ENCODE measurements at regions not wholly inside any gene's neighbourhood (a gene's known extent, or its start where the extent isn't known, plus 50 kb on each side); places are given as distances from the start of the nearest gene placed in this dataset.

GRCh38 chr16:72475688-72476087 lies 303.7 kb upstream of the PMFBP1 start:
- no peak for TF ChIP-seq EZH2 (IDR thresholded peaks at IDR 0.05; ENCODE audit: borderline replicate concordance)
- TF ChIP-seq CTCF (IDR thresholded peaks at IDR 0.05; ENCODE audit: poor library complexity): no peak
- no peak for TF ChIP-seq EZH2phosphoT487 (IDR thresholded peaks at IDR 0.05; ENCODE audit: low read depth, severe bottlenecking, unreplicated experiment)
- Histone ChIP-seq H3K4me3 (no peak overlapping the region), H3K4me2 (no peak overlapping the region), H3K9me2 (replicated peaks; ENCODE audit: insufficient read depth) (no peaks in the 10 kb centered on the region), H3K79me2 (no peaks in the 10 kb centered on the region), H3K36me3 (replicated peaks; ENCODE audit: insufficient read depth, low read depth) (no peaks in the 10 kb centered on the region), H3K4me1 (ENCODE audit: insufficient read depth) (no peaks in the 10 kb centered on the region), H3K27me3 (no peaks in the 10 kb centered on the region), H2AFZ (no peak overlapping the region), H4K20me1 (ENCODE audit: insufficient read depth, poor library complexity, severe bottlenecking) (no peaks in the 10 kb centered on the region), H3K9me3 (ENCODE audit: low read depth) (no peaks in the 10 kb centered on the region), H3K27ac (no peak overlapping the region)
- WGBS (ENCODE audit: low lambda C conversion rate, missing lambda C conversion rate): 72% methylated on average over 3 of the region's 3 CpGs
- DNase-seq (ENCODE audit: low spot score): no peak

DNA sequence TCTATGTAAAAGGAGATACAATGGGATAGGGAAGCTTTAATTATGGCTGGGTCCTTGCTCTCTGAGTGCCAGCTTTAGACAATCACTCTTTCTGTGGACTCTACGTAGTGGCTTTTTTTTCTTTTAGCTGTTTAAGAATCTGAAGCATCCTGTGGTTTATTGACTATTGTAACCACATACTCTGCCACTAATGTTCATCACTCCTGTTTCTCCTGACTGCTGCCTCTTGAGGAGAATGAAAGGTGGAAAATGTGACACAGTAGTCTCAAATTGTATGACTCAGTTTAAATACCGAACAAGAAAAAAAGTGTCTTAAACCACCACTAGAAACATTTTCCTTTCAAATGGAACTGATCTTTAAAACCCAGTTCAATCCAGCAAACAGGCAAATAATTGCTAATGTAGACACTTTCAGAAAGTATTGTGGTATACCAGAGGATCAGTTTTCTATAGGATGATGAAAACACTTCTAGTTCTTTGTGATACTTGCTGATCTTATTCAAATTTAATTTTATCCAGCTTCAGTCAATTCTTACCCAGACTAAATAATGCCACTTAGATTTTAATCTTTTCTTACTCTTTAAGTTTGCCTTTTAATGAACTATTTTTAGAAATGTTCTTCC lies 302.7 kb upstream of the PMFBP1 start:
- Histone ChIP-seq H3K36me3 (replicated peaks; ENCODE audit: insufficient read depth, low read depth) (no peaks in the 10 kb centered on the region), H2AFZ (no peak overlapping the region), H3K27ac (no peak overlapping the region), H3K4me2 (no peak overlapping the region), H4K20me1 (ENCODE audit: insufficient read depth, poor library complexity, severe bottlenecking) (no peaks in the 10 kb centered on the region), H3K9me3 (ENCODE audit: low read depth) (no peaks in the 10 kb centered on the region), H3K4me3 (no peak overlapping the region), H3K9me2 (replicated peaks; ENCODE audit: insufficient read depth) (no peaks in the 10 kb centered on the region), H3K79me2 (no peaks in the 10 kb centered on the region), H3K4me1 (ENCODE audit: insufficient read depth) (no peaks in the 10 kb centered on the region), H3K27me3 (no peaks in the 10 kb centered on the region)
- no peak for TF ChIP-seq EZH2 (IDR thresholded peaks at IDR 0.05; ENCODE audit: borderline replicate concordance)
- no peak for TF ChIP-seq EZH2phosphoT487 (IDR thresholded peaks at IDR 0.05; ENCODE audit: low read depth, severe bottlenecking, unreplicated experiment)
- no peak for TF ChIP-seq CTCF (IDR thresholded peaks at IDR 0.05; ENCODE audit: poor library complexity)
- no peak for DNase-seq (ENCODE audit: low spot score)
- 60% methylated on average over 2 of the region's 2 CpGs for WGBS (ENCODE audit: low lambda C conversion rate, missing lambda C conversion rate)

GRCh38 chr16:72473631-72474030 lies 301.7 kb upstream of the PMFBP1 start:
- 96% methylated on average over 1 of the region's 1 CpG for WGBS (ENCODE audit: low lambda C conversion rate, missing lambda C conversion rate)
- H3K27ac ChIP-seq: no peak overlapping the region

More at GRCh38 chr16:72473631-72474030, 301.7 kb upstream of the PMFBP1 start:
- H3K4me1 ChIP-seq (ENCODE audit: insufficient read depth): no peaks in the 10 kb centered on the region
- no peaks in the 10 kb centered on the region for H3K27me3 ChIP-seq
- H3K4me3 ChIP-seq: no peak overlapping the region
- no peaks in the 10 kb centered on the region for H3K79me2 ChIP-seq
- H3K9me3 ChIP-seq (ENCODE audit: low read depth): no peaks in the 10 kb centered on the region
- no peak overlapping the region for H3K4me2 ChIP-seq
- no peak for TF ChIP-seq EZH2 (IDR thresholded peaks at IDR 0.05; ENCODE audit: borderline replicate concordance)
- no peak for TF ChIP-seq CTCF (IDR thresholded peaks at IDR 0.05; ENCODE audit: poor library complexity)
- TF ChIP-seq EZH2phosphoT487 (IDR thresholded peaks at IDR 0.05; ENCODE audit: low read depth, severe bottlenecking, unreplicated experiment): no peak
- no peaks in the 10 kb centered on the region for H4K20me1 ChIP-seq (ENCODE audit: insufficient read depth, poor library complexity, severe bottlenecking)
- no peaks in the 10 kb centered on the region for H3K9me2 ChIP-seq (replicated peaks; ENCODE audit: insufficient read depth)
- H2AFZ ChIP-seq: no peak overlapping the region
- no peaks in the 10 kb centered on the region for H3K36me3 ChIP-seq (replicated peaks; ENCODE audit: insufficient read depth, low read depth)
- no peak for DNase-seq (ENCODE audit: low spot score)

All from hepatocyte (in vitro differentiated cells).